ENCODE measurements at regions not wholly inside any gene's neighbourhood (a gene's known extent, or its start where the extent isn't known, plus 50 kb on each side); places are given as distances from the start of the nearest gene placed in this dataset.

DNA sequence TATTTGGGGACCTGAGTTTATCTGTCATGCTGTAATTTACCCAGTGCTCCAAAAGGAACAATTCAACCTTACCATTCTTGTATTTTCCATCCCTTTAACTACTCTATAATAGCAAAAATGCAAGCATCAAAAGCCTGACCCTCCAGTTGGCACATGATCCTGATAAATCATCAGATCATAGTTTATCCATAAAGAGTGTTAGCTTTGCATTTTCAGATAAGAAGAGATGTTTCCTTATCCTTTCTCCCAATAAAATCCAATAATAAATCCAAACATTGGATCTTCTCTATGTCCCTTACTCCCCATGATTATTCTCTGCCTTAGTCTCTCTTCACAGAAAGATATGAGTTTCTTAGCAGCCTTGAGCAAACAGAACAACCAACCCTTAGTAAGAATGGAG is 134.9 kb downstream of the FSCB start:
- TF ChIP-seq CTCF (IDR thresholded peaks at IDR 0.05) (no peak), POLR2A (IDR thresholded peaks at IDR 0.05) (no peak)

Measured in thyroid gland (tissue), 4 donors.